ENCODE measurements at regions not wholly inside any gene's neighbourhood (a gene's known extent, or its start where the extent isn't known, plus 50 kb on each side); places are given as distances from the start of the nearest gene placed in this dataset.

- H2BK12ac ChIP-seq (ENCODE audit: insufficient read length, low read depth, low read length): no peak overlapping the region
- peaks cover 0 to 11% (median 6%) of the 10 kb centered on the region in 3 experiments; a peak in 5 of 7 replicates for H3K36me3 Mint-ChIP-seq (ENCODE audit: insufficient read depth in 1 of 3, low read depth in 3 of 3)
- H4K8ac ChIP-seq (replicated peaks; ENCODE audit: insufficient read length, low read depth, low read length): no peak overlapping the region
- no peak overlapping the region for H2AFZ ChIP-seq (ENCODE audit: low read length)
- no peak overlapping the region for H3K56ac ChIP-seq (ENCODE audit: insufficient read length, low read depth, low read length)
- no CpG with 5 or more reads among the region's 3 CpGs for WGBS (ENCODE audit: extremely low coverage, insufficient read length, low lambda C conversion rate)
- no peak overlapping the region for H3K4me3 Mint-ChIP-seq
- no peaks in the 10 kb centered on the region for H3K9me3 ChIP-seq (ENCODE audit: control insufficient read depth, low read depth, low read length)
- H3K79me1 ChIP-seq (ENCODE audit: insufficient read depth, low read depth, low read length, poor library complexity, severe bottlenecking): no peaks in the 10 kb centered on the region
- H2BK15ac ChIP-seq (ENCODE audit: low read depth, low read length): no peak overlapping the region
- H3K23me2 ChIP-seq (ENCODE audit: insufficient read length, low read depth, low read length, poor library complexity, severe bottlenecking): no peaks in the 10 kb centered on the region
- no peak overlapping the region for H3K27ac ChIP-seq (ENCODE audit: insufficient read length, low read depth, low read length)
- no peaks in the 10 kb centered on the region for H3K27me3 Mint-ChIP-seq (ENCODE audit: low read depth)
- peaks cover 9 to 16% of the 10 kb centered on the region in 2 experiments; a peak in 4 of 5 replicates for H3K9me3 Mint-ChIP-seq
- no peaks in the 10 kb centered on the region for H4K20me1 ChIP-seq (ENCODE audit: control insufficient read depth, insufficient read depth, insufficient read length)
- no peaks in the 10 kb centered on the region for H3K79me2 ChIP-seq (ENCODE audit: insufficient read depth, low read length)
- H3K4ac ChIP-seq (ENCODE audit: low read depth, low read length): no peak overlapping the region
- no peak overlapping the region for H3T11ph ChIP-seq (ENCODE audit: low read length)
- H3K9ac ChIP-seq (ENCODE audit: extremely low read depth, insufficient read length, low read length): no peak overlapping the region
- no peak overlapping the region for H3K18ac ChIP-seq (ENCODE audit: insufficient read length, low read depth, low read length)
- H3K27ac Mint-ChIP-seq: no peak overlapping the region
- H4K91ac ChIP-seq (ENCODE audit: insufficient read length, low read depth, low read length): no peak overlapping the region
- H3K4me1 Mint-ChIP-seq: peaks cover 9 to 11% of the 10 kb centered on the region in 2 experiments
- H2BK20ac ChIP-seq (ENCODE audit: low read depth, low read length, poor library complexity, severe bottlenecking): no peak overlapping the region
- no peak overlapping the region for H2BK120ac ChIP-seq (ENCODE audit: low read depth, low read length, poor library complexity, severe bottlenecking)
- no peak for DNase-seq
- H3K4me2 ChIP-seq (ENCODE audit: insufficient read depth, insufficient read length, low read length): no peak overlapping the region
- H3K4me1 ChIP-seq (ENCODE audit: insufficient read depth, low read length): peaks cover 3% of the 10 kb centered on the region; the same call in 1 of the 2 replicates
- H3K23ac ChIP-seq (ENCODE audit: insufficient read length, low read depth, low read length): no peak overlapping the region
- H4K5ac ChIP-seq (ENCODE audit: insufficient read length, low read depth, low read length): no peak overlapping the region
- no peak overlapping the region for H2BK5ac ChIP-seq (ENCODE audit: insufficient read length, low read length)
- TF ChIP-seq CTCF (conservative IDR thresholded peaks at IDR 0.05): no peak
- H2AK5ac ChIP-seq (ENCODE audit: insufficient read length, low read length): no peak overlapping the region
- no peak overlapping the region for H3K14ac ChIP-seq (ENCODE audit: insufficient read depth, low read length)
- no peaks in the 10 kb centered on the region for H3K27me3 ChIP-seq (ENCODE audit: insufficient read depth, low read length)
Measured at GRCh38 chr12:67598598-67598997, 49.9 kb upstream of the DYRK2 start.
